ENCODE measurements at regions not wholly inside any gene's neighbourhood (a gene's known extent, or its start where the extent isn't known, plus 50 kb on each side); places are given as distances from the start of the nearest gene placed in this dataset.

DNA sequence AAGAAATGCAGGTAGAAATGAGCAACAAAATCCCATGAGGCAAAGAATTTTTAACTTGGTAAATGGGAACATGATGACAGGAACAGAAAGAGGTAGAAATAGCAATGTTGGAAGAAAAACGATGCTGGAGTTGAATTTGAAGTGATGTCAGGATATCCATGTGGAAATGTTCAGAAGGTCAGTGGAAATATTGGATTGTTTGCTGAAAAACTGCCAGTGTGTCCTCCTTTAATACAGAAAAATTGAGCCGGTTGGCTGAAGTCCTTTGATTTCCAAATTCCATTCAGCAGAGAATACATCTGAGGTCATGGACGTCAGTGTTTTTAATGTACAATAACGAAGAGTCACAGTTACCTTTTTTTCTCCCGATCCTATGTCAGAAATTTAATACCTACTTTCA is 110.0 kb upstream of the DMAC1 start:
- no peak for TF ChIP-seq EZH2 (IDR thresholded peaks at IDR 0.05; ENCODE audit: insufficient read depth, poor library complexity, severe bottlenecking)
- no peak for TF ChIP-seq EZH2phosphoT487 (IDR thresholded peaks at IDR 0.05; ENCODE audit: insufficient read depth, low read depth)
